WTC11 (cell line): ENCODE measurements at regions not wholly inside any gene's neighbourhood (a gene's known extent, or its start where the extent isn't known, plus 50 kb on each side); places are given as distances from the start of the nearest gene placed in this dataset.

Source experiments
- ATAC-seq: fragments of 200-7000 bp; cut with Tn5 transposase; 2 replicates; pipeline ENCODE4 v1.10.0; 2021; ENCODE audit warnings: mild to moderate bottlenecking, moderate library complexity
- CTCF ChIA-PET: fragments of 300-600 bp; sonication (Branson Sonifier 250); formaldehyde crosslinking; loops from one replicate; lab custom pipeline; 2021; ENCODE audit warnings: antibody characterized with exemption; lab: Charles Lee
- POLR2A ChIA-PET: fragments of 350-600 bp; sonication (Branson Sonifier 250); formaldehyde crosslinking; loops from one replicate; lab custom pipeline; 2021; ENCODE audit warnings: antibody characterized with exemption; lab: Charles Lee
- DNase-seq: peaks from one replicate; pipeline ENCODE4 v3.0.0; 2021; ENCODE audit warnings: low spot score
- H3K27ac Mint-ChIP-seq: 2 replicates; pipeline ENCODE4 v1.8.0; 2021; ENCODE audit warnings: mixed read lengths
- H3K27me3 Mint-ChIP-seq: 2 replicates; pipeline ENCODE4 v1.8.0; 2021; ENCODE audit warnings: low read depth, mild to moderate bottlenecking, moderate library complexity, mixed read lengths
- H3K36me3 Mint-ChIP-seq: 2 replicates; pipeline ENCODE4 v1.8.0; 2021; ENCODE audit warnings: mixed read lengths
- H3K4me1 Mint-ChIP-seq: 2 replicates; pipeline ENCODE4 v1.8.0; 2022; ENCODE audit warnings: mixed read lengths
- H3K4me3 Mint-ChIP-seq: 2 replicates; pipeline ENCODE4 v1.8.0; 2021; ENCODE audit warnings: mild to moderate bottlenecking, moderate library complexity, mixed read lengths
- H3K9me3 Mint-ChIP-seq: 2 replicates; pipeline ENCODE4 v1.8.0; 2021; ENCODE audit warnings: mixed read lengths
- CREB1 ChIP-seq: sonication (generic); formaldehyde crosslinking; IDR thresholded peaks from 2 replicates; pipeline ENCODE4 v1.8.0; 2023; ENCODE audit warnings: mild to moderate bottlenecking, missing genetic modification reagents
- FOXJ3 ChIP-seq: sonication (generic); formaldehyde crosslinking; IDR thresholded peaks from 2 replicates; pipeline ENCODE4 v1.9.0; 2021; ENCODE audit warnings: missing genetic modification reagents, mild to moderate bottlenecking, borderline replicate concordance
- FOXP1 ChIP-seq: sonication (generic); formaldehyde crosslinking; IDR thresholded peaks from 2 replicates; pipeline ENCODE4 v1.8.0; 2022; ENCODE audit warnings: missing genetic modification reagents, mild to moderate bottlenecking, moderate library complexity, borderline replicate concordance
- GRHL2 ChIP-seq: fragments of 250-450 bp; sonication (Bioruptor Pico); IDR thresholded peaks from 2 replicates; pipeline ENCODE4 v1.8.0; 2022; ENCODE audit warnings: mild to moderate bottlenecking, moderate library complexity; ENCODE audit not compliant: insufficient replicate concordance, severe bottlenecking
- GTF2I ChIP-seq: fragments of 250-450 bp; sonication (Bioruptor Pico); conservative IDR thresholded peaks from 2 replicates; pipeline ENCODE4 v1.4.0; 2021; ENCODE audit warnings: mild to moderate bottlenecking
- IRF2 ChIP-seq: sonication (generic); formaldehyde crosslinking; IDR thresholded peaks from 2 replicates; pipeline ENCODE4 v1.8.0; 2022; ENCODE audit warnings: low read depth, missing genetic modification reagents, borderline replicate concordance
- KAT7 ChIP-seq: sonication (generic); formaldehyde crosslinking; IDR thresholded peaks from 2 replicates; pipeline ENCODE4 v1.8.1; 2023; ENCODE audit warnings: missing genetic modification reagents, mild to moderate bottlenecking, borderline replicate concordance
- MYBL2 ChIP-seq: sonication (generic); formaldehyde crosslinking; IDR thresholded peaks from 2 replicates; pipeline ENCODE4 v1.8.1; 2023; ENCODE audit warnings: mild to moderate bottlenecking, moderate library complexity, missing genetic modification reagents
- NFATC4 ChIP-seq: fragments of 250-450 bp; sonication (Bioruptor Pico); IDR thresholded peaks from 2 replicates; pipeline ENCODE4 v1.9.0; 2021; ENCODE audit warnings: mild to moderate bottlenecking
- NFYB ChIP-seq: sonication (generic); formaldehyde crosslinking; conservative IDR thresholded peaks from 2 replicates; pipeline ENCODE4 v1.8.0; 2022; ENCODE audit warnings: low read depth, missing genetic modification reagents
- SMAD3 ChIP-seq: sonication (generic); formaldehyde crosslinking; IDR thresholded peaks from 2 replicates; pipeline ENCODE4 v1.8.0; 2022; ENCODE audit warnings: missing genetic modification reagents, mild to moderate bottlenecking, borderline replicate concordance
- SMAD4 ChIP-seq: sonication (generic); formaldehyde crosslinking; IDR thresholded peaks from 2 replicates; pipeline ENCODE4 v1.8.0; 2022; ENCODE audit warnings: mild to moderate bottlenecking, missing genetic modification reagents
- ZNF232 ChIP-seq: sonication (generic); formaldehyde crosslinking; IDR thresholded peaks from 2 replicates; pipeline ENCODE4 v1.8.0; 2022; ENCODE audit warnings: mild to moderate bottlenecking, missing genetic modification reagents
- ZNF263 ChIP-seq: sonication (generic); formaldehyde crosslinking; IDR thresholded peaks from 2 replicates; pipeline ENCODE4 v1.8.1; 2022; ENCODE audit warnings: low read depth, mild to moderate bottlenecking, moderate library complexity, missing genetic modification reagents
- TF ChIP-seq, protein P1 (sequence below): sonication (generic); formaldehyde crosslinking; conservative IDR thresholded peaks from 2 replicates; pipeline ENCODE4 v1.8.1; 2023; ENCODE audit warnings: mild to moderate bottlenecking, low read depth, missing genetic modification reagents, moderate library complexity
- TF ChIP-seq, protein P2 (sequence below): sonication (generic); formaldehyde crosslinking; IDR thresholded peaks from 2 replicates; pipeline ENCODE4 v1.8.1; 2022; ENCODE audit warnings: missing genetic modification reagents, borderline replicate concordance
- TF ChIP-seq, protein P3 (sequence below): fragments of 250-450 bp; sonication (Bioruptor Pico); IDR thresholded peaks from 2 replicates; pipeline ENCODE4 v1.9.0; 2021; ENCODE audit warnings: mild to moderate bottlenecking
- TF ChIP-seq, protein P4 (sequence below): fragments of 250-450 bp; sonication (Bioruptor Pico); IDR thresholded peaks from 2 replicates; pipeline ENCODE4 v1.9.0; 2021; ENCODE audit warnings: mild to moderate bottlenecking, borderline replicate concordance
- TF ChIP-seq, protein P5 (sequence below): sonication (generic); formaldehyde crosslinking; IDR thresholded peaks from 2 replicates; pipeline ENCODE4 v1.8.1; 2023; ENCODE audit warnings: mild to moderate bottlenecking, missing genetic modification reagents, moderate library complexity
- TF ChIP-seq, protein P6 (sequence below): sonication (generic); formaldehyde crosslinking; IDR thresholded peaks from 2 replicates; pipeline ENCODE4 v1.8.1; 2023; ENCODE audit warnings: mild to moderate bottlenecking, moderate library complexity, missing genetic modification reagents

DNA sequence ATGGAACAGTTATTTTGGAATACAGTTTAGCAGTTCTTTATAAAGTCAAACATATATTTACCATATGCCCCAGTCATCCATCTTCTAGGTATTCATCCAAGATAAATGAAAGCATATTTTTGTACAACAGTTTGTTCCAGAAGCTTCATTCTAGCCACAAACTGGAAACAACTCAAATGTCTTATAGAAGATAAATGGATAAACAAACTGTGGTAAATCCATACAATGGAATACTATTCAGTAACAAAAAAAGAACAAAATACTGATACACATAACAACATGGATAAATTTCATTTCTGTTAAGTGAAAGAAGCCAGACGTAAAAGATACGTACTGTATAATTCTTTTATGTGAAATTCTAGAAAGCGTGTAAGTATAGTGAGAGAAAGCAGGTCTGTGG is 167.0 kb upstream of the AHI1 start:
- peaks cover 11% of the 10 kb centered on the region for H3K9me3 Mint-ChIP-seq
- no peaks in the 10 kb centered on the region for H3K36me3 Mint-ChIP-seq
- ATAC-seq (no peak), DNase-seq (no peak)
- H3K27ac Mint-ChIP-seq = no peak overlapping the region
- ChIA-PET POLR2A (no interaction called here), CTCF (no interaction called here)
- TF ChIP-seq, protein P1, sequence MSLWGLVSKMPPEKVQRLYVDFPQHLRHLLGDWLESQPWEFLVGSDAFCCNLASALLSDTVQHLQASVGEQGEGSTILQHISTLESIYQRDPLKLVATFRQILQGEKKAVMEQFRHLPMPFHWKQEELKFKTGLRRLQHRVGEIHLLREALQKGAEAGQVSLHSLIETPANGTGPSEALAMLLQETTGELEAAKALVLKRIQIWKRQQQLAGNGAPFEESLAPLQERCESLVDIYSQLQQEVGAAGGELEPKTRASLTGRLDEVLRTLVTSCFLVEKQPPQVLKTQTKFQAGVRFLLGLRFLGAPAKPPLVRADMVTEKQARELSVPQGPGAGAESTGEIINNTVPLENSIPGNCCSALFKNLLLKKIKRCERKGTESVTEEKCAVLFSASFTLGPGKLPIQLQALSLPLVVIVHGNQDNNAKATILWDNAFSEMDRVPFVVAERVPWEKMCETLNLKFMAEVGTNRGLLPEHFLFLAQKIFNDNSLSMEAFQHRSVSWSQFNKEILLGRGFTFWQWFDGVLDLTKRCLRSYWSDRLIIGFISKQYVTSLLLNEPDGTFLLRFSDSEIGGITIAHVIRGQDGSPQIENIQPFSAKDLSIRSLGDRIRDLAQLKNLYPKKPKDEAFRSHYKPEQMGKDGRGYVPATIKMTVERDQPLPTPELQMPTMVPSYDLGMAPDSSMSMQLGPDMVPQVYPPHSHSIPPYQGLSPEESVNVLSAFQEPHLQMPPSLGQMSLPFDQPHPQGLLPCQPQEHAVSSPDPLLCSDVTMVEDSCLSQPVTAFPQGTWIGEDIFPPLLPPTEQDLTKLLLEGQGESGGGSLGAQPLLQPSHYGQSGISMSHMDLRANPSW (CRISPR knock-in tag) = no peak
- peaks cover 7% of the 10 kb centered on the region; the same call in 1 of the 2 replicates for H3K4me1 Mint-ChIP-seq
- no peak overlapping the region for H3K4me3 Mint-ChIP-seq
- no peaks in the 10 kb centered on the region for H3K27me3 Mint-ChIP-seq

DNA sequence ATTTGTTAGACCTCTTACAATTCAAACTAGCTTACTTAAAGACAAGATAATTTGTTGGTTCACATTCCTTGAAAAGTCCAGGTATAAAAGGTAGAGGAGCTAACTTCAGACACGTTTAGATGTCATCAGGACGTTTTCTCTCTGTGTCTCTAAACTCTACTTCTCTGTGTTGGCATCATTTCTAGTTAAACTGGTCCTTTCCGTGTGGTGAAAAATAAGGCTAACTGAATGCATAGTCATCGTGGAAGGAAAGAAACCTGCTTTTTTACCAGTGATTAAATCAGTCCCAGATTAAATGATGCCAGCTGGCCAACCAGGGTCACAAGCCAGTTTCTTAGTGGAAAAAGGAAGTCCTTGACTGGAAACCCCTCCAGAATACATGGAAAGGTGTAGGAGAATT is 168.4 kb upstream of the AHI1 start:
- CTCF ChIA-PET = no interaction called here
- no peak overlapping the region for H3K27ac Mint-ChIP-seq
- H3K4me1 Mint-ChIP-seq = peaks cover 7% of the 10 kb centered on the region; the same call in 1 of the 2 replicates
- no peaks in the 10 kb centered on the region for H3K27me3 Mint-ChIP-seq
- no peak overlapping the region for H3K4me3 Mint-ChIP-seq
- DNase-seq = no peak
- POLR2A ChIA-PET = interaction anchor here (0.6 kb wide), 1 partner anchor 1116 kb away, joined by 3 read pairs; no protein-coding TSS in a partner anchor
- TF ChIP-seq SMAD4 (CRISPR knock-in tag) = no peak
- no peak for TF ChIP-seq CREB1 (CRISPR knock-in tag)
- TF ChIP-seq NFATC4 (CRISPR knock-in tag) = no peak
- TF ChIP-seq FOXP1 (CRISPR knock-in tag) = no peak
- no peak for TF ChIP-seq GRHL2 (CRISPR knock-in tag)
- TF ChIP-seq ZNF232 (CRISPR knock-in tag) = no peak
- no peak for TF ChIP-seq GTF2I (CRISPR knock-in tag)
- TF ChIP-seq SMAD3 (CRISPR knock-in tag) = no peak
- TF ChIP-seq, protein P2, sequence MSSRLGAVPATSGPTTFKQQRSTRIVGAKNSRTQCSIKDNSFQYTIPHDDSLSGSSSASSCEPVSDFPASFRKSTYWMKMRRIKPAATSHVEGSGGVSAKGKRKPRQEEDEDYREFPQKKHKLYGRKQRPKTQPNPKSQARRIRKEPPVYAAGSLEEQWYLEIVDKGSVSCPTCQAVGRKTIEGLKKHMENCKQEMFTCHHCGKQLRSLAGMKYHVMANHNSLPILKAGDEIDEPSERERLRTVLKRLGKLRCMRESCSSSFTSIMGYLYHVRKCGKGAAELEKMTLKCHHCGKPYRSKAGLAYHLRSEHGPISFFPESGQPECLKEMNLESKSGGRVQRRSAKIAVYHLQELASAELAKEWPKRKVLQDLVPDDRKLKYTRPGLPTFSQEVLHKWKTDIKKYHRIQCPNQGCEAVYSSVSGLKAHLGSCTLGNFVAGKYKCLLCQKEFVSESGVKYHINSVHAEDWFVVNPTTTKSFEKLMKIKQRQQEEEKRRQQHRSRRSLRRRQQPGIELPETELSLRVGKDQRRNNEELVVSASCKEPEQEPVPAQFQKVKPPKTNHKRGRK (CRISPR knock-in tag) = no peak
- TF ChIP-seq IRF2 = no peak
- no peak for TF ChIP-seq FOXJ3 (CRISPR knock-in tag)
- no peak for TF ChIP-seq ZNF263 (CRISPR knock-in tag)
- no peak for TF ChIP-seq NFYB (CRISPR knock-in tag)
- TF ChIP-seq, protein P3, sequence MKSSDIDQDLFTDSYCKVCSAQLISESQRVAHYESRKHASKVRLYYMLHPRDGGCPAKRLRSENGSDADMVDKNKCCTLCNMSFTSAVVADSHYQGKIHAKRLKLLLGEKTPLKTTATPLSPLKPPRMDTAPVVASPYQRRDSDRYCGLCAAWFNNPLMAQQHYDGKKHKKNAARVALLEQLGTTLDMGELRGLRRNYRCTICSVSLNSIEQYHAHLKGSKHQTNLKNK (CRISPR knock-in tag) = no peak
- TF ChIP-seq, protein P4, sequence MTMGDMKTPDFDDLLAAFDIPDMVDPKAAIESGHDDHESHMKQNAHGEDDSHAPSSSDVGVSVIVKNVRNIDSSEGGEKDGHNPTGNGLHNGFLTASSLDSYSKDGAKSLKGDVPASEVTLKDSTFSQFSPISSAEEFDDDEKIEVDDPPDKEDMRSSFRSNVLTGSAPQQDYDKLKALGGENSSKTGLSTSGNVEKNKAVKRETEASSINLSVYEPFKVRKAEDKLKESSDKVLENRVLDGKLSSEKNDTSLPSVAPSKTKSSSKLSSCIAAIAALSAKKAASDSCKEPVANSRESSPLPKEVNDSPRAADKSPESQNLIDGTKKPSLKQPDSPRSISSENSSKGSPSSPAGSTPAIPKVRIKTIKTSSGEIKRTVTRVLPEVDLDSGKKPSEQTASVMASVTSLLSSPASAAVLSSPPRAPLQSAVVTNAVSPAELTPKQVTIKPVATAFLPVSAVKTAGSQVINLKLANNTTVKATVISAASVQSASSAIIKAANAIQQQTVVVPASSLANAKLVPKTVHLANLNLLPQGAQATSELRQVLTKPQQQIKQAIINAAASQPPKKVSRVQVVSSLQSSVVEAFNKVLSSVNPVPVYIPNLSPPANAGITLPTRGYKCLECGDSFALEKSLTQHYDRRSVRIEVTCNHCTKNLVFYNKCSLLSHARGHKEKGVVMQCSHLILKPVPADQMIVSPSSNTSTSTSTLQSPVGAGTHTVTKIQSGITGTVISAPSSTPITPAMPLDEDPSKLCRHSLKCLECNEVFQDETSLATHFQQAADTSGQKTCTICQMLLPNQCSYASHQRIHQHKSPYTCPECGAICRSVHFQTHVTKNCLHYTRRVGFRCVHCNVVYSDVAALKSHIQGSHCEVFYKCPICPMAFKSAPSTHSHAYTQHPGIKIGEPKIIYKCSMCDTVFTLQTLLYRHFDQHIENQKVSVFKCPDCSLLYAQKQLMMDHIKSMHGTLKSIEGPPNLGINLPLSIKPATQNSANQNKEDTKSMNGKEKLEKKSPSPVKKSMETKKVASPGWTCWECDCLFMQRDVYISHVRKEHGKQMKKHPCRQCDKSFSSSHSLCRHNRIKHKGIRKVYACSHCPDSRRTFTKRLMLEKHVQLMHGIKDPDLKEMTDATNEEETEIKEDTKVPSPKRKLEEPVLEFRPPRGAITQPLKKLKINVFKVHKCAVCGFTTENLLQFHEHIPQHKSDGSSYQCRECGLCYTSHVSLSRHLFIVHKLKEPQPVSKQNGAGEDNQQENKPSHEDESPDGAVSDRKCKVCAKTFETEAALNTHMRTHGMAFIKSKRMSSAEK (CRISPR knock-in tag) = no peak
- no peak for TF ChIP-seq KAT7 (CRISPR knock-in tag)
- no peak for TF ChIP-seq MYBL2
- TF ChIP-seq, protein P5, sequence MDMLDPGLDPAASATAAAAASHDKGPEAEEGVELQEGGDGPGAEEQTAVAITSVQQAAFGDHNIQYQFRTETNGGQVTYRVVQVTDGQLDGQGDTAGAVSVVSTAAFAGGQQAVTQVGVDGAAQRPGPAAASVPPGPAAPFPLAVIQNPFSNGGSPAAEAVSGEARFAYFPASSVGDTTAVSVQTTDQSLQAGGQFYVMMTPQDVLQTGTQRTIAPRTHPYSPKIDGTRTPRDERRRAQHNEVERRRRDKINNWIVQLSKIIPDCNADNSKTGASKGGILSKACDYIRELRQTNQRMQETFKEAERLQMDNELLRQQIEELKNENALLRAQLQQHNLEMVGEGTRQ (CRISPR knock-in tag) = no peak
- TF ChIP-seq, protein P6, sequence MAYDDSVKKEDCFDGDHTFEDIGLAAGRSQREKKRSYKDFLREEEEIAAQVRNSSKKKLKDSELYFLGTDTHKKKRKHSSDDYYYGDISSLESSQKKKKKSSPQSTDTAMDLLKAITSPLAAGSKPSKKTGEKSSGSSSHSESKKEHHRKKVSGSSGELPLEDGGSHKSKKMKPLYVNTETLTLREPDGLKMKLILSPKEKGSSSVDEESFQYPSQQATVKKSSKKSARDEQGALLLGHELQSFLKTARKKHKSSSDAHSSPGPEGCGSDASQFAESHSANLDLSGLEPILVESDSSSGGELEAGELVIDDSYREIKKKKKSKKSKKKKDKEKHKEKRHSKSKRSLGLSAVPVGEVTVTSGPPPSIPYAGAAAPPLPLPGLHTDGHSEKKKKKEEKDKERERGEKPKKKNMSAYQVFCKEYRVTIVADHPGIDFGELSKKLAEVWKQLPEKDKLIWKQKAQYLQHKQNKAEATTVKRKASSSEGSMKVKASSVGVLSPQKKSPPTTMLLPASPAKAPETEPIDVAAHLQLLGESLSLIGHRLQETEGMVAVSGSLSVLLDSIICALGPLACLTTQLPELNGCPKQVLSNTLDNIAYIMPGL = no peak
- H3K9me3 Mint-ChIP-seq = peaks cover 11% of the 10 kb centered on the region
- no peak for ATAC-seq
- no peaks in the 10 kb centered on the region for H3K36me3 Mint-ChIP-seq
